Eye (tissue), 1 donor: ENCODE measurements at regions not wholly inside any gene's neighbourhood (a gene's known extent, or its start where the extent isn't known, plus 50 kb on each side); places are given as distances from the start of the nearest gene placed in this dataset.
"Not testable (repeated sequence)": the region's sequence is repeated elsewhere in the genome, so short reads cannot be mapped to it uniquely, and the experiment has no call there.

Experiments used
- DNase-seq: peaks from one replicate; pipeline ENCODE4 v3.0.0-alpha.2; 2015

DNA sequence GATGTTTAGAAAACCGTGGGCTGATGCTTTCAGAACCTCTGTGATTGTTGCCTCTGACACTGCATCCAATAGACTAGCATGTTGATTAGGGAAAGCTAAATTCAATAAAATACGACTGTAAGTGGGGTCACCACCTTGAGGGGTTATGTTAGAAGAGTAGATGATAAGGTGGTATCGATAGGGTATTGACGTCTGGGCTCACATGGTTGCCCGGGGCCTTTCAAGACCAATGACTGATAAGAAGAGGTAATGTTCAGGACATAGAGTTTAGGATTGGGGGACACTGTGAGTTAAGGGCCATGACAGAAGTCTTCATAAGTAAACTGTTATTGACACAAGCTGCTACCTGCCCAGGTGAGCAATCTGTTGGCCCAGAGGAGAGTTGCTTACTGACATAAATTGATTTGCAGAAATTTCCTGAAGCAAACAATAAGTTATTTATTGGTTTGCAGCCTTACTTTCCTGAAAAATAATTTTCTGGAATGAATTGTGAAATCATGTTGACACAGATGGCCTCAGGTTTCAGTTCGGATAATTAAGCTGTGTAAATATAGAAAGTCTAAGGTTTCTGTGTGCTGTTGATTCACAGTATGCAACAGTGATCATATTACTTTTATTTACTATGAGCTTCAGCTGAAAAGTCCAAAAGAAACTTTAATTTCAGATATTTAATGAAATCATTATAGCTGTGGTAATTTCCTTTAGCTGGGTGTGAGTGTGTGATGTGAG lies 289.9 kb upstream of the PRSS16 start:
- peak; percentile 22 for DNase-seq

DNA sequence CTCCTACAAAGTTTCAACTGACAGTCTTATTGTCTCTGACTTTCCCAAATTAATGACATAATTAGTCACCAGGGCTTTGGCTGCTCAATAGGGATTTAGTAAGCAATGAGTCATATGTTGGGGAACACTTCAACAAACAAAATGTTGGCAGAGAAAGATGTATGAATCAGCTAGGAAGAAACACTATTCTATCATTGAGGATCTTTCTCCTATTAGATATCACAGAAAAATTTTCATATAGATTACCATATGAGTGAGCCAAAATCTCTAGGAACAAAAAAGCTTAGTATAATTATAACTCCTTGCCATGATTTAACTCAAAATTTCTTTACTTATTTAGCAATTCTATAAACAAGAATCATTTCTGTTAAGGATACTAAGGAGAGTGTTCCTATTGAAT lies 286.3 kb upstream of the PRSS16 start:
- not testable (repeated sequence) for DNase-seq

DNA sequence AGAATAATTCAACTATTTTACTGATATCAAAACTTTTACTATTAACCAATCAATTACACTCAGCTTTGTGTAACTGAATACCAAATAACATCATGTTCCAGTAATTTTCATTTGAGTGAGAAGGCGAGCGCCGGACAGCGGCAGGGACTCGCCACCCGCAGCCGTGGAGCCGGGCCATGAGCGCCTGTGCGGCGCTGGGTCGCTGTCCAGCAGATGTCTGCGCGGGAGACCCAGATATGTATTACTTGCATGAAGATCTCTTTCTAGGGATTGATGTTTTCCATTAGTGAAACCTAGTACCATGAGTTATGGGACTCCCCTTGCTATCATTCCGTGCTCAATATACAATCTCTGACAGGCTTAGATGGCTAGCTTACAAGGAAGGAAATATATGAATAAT lies 245.1 kb upstream of the PRSS16 start:
- no peak for DNase-seq

DNA sequence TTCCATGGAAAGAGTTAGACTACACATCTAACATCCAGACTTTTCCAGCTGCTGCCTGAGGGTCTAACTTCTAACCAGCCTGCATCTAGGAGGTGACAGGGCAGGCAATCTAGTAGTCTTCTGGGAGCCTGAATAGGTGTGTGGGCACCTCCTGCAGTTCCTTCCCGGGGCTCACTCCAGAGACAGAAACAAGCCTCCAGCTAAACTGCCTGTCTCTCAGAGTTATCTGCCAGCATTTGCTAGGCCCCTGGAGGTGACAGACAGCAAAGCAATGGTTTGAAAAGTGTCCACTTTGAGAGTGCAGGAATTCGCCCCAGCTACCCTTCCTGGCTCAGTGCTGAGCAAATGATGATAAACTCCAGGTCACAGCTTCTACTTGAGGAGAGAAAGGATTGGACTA lies 240.5 kb upstream of the PRSS16 start:
- DNase-seq = no peak

DNA sequence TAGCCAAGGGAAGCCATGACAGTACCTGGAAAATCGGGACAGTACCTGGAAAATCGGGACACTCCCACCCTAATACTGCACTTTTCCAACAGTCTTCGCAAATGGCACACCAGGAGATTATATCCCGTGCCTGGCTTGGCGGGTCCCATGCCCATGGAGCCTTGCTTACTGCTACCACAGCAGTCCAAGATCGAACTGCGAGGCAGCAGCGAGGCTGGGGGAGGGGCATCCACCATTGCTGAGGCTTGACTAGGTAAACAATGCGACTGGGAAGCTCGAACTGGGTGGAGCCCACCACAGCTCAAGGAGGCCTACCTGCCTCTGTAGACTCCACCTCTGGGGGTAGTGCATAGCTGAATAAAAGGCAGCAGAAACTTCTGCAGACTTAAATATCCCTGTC lies 238.9 kb upstream of the PRSS16 start:
- not testable (repeated sequence) for DNase-seq

DNA sequence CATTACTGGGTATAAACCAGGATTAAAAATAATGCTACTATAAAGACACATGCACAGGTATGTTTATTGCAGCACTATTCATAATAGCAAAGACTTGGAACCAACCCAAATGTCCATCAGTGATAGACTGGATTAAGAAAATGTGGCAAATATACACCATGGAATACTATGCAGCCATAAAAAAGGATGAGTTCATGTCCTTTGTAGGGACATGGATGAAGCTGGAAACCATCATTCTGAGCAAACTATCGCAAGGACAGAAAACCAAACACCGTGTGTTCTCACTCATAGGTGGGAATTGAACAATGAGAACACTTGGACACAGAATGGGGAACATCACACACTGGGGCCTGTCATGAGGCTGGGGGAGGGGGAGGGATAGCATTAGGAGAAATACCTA lies 233.4 kb upstream of the PRSS16 start:
- not testable (repeated sequence) for DNase-seq

DNA sequence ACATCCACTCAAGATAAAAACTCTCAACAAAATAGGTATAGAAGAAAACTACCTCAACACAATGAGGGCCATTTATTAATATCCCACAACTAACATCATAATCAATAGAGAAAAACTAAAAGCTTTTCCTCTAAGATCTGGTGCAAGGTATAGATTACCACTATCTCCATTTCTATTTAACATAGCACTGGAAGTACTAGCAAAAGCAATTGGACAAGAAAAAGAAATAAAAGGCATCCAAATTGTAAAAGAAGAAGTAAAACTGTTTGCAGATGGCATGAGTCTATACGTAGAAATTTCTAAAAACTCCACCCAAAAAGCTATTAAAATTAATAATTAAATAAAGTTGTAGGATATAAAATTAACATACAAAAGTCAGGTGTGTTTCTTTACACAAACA lies 230.8 kb upstream of the PRSS16 start:
- no peak for DNase-seq

DNA sequence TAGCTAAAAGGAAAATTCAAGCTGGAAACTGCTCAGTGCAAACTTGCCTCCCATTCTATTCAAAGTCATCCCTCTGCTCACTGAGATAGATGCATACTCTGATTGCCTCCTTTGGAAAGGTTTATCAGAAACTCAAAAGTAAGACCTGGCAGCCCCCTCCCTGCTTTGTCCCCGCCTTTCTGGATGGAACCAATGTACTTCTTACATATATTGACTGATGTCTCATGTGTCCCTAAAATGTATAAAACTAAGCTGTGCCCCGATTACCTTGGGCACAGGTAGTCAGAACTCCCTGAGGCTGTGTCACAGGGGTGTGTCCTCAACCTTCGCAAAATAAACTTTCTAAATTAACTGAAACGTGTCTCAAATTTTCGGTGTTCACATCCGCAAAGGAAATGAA lies 229.1 kb upstream of the PRSS16 start:
- not testable (repeated sequence) for DNase-seq

DNA sequence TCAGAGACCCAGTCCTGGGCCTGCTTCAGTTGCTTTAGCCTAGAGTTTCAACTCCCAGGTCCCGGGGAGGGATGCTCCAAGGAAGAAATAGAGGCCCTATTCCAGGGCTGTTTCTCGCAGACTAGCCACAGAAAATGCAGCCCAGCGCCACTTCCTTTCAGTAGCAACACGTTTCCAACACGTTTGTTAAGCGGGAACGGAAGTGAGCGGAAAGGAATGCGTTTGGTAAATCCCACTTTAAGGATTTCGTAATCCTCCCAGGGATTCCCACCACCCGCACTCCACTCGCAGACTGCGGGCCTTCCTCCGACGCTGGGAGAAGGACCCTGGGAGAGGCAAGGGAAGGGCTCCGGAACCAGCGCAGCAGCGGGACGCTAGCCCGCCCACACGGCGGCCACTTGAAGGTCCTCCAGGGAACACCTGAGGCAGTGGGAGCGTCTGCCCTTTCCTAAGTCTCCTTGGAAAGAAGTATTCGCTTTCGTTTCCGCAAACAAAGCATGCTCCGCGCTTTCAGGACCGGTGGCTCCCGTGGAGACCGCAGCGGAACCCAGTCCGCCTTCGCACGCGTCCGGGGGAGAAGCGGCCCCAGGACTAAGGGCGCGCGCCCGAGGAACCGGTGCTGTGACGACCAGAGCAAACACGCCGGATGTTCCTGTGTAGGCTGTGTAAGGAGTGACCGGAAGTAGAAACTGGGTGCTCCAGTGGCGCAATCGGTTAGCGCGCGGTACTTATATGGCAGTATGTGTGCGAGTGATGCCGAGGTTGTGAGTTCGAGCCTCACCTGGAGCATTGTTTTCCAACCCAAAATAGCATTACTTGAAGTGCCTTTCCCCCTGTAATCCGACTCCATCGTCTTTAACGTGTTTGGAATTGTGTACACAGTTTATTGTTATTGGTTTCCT lies 227.6 kb upstream of the PRSS16 start:
- peak; percentile 96 for DNase-seq

DNA sequence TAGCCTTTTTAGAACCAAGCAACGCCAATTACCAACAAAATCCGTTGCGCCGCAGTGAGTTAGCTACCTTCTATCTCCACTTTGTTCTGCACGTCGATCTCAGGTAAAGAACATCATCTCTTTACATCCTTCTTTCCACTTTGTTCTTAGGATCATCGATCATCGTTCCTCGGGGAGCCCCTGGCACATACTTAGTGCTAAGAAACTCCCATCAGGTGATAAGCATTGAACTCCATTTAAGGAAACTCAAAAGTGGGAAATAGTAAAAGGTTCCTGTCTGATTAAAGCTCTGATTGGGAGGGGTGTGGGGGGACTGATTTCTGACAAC lies 227.0 kb upstream of the PRSS16 start:
- DNase-seq = no peak

DNA sequence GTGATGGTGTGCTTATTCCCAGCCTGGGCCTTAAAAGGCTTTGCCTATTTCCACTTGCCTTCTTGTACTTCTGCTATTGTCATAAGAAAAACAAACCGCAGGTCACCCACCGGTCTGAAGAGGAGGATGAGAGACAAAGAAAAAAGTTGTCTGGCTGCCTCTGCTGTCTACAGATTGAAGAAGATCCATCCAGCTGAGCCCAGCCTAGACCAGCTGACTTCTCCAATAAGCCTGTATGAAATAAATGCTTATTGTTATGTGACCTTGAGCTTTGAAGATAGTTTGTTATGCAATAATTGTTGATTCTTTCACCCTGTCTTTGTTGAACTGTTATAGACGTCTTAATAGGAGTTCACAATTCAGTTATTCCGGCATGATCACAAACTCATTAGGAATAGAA lies 223.8 kb upstream of the PRSS16 start:
- no peak for DNase-seq

DNA sequence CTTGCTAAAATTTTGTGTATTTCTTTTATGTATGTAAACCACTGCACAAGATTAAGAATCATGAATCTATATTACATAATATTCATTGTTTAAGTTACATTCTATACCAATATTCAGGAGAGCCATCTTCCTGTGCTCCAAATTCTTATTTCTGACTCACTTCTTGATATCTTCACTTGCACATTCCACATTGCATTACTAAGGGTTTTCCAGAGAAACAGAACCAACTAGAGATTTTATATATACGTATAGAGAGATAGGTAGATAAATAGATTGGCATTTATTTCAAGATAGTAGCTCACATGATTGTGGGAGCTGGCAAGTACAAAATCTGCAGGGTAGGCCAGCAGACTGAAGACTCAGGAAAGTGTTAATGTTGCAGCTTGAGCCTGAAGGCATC lies 222.2 kb upstream of the PRSS16 start:
- no peak for DNase-seq

DNA sequence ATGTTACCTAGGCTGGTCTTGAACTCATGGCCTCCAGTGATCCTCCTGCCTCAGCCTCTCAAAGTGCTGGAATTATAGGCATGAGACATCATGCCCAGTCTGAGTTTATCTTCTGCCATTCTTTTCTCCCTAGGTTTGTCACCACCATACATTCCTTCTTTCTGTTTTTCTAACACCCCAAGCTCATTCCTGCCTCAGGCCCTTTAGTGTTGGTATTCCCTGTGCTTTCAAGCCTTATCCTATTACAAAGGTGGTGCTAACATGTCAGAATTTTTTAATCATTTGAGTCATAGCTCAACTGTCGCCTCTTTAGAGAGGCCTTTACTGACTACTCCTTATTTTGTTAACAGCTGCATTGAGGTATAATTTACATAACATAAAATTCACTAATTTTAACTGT lies 221.1 kb upstream of the PRSS16 start:
- DNase-seq = no peak

DNA sequence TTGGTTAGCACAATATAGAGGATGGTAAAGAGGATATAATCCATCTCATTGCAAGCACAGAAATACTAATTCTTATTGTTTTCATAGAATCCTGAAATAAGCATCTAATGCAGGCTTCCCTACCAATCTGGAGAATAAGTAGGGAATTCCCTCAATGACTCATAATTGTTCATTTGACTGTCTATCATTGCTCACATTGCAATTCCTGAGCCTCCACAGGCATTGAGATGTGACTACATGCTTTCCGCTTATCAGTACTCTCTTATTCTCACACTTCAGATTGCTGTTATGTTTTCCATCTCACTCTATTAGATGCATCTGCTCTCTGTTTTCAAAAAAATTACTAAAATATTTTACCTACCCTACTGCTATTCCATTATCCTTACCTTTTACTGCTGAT lies 216.2 kb upstream of the PRSS16 start:
- no peak for DNase-seq

DNA sequence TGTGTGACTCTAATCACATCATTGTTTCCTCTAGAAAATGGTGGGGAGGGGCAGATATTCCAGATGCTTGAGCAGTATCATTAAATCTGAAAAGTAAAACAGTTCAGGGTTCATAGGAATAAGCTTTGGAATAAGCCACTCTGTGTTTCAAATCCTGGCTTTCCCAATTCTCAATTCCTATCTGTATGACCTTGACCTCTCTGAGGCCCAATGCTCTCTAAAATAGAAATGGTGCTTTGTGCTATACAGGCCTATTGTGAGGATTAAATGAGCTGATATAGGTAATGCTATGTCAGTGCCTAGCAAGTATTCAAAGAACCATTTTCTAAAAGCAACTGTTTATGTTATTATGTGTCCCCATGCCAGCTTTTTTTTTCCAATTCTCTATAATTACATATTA lies 209.0 kb upstream of the PRSS16 start:
- no peak for DNase-seq

DNA sequence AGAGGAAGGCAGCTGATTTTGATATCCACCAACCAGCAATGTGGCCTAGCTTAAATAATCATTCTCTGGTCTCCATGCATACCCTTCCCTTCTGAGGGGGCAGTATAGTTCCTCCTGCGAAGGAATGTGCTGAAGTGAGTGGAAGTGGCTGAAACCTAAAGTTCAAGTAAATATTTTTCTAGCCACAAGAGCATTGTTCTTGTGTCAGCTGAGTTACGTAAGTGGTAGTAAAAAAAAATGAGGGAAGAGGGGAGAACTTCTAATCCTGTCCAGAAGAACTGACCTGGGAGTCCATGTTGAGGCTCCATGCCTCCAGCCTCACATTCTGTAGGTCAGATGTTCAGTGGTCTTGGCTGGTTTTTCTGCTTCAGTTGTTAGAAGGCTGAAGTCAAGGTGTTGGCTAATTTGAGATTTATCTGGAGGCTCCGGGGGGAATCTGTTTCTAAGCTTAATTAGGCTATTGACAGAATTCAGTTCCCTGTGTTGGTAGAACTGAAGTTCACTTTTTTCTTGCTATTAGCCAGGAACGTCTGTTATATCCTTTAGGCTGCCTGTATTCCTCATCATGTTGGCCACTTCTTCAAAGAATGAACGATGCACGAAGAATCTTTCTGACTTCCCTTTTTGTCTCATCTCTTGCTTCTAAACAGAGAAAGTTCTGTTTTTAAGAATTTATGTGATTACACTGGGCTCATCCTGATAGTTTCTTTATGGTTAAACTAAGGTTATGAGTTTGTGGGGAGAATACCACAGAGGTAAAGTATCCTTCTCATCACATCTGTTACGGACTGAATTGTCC lies 207.1 kb upstream of the PRSS16 start:
- no peak for DNase-seq

DNA sequence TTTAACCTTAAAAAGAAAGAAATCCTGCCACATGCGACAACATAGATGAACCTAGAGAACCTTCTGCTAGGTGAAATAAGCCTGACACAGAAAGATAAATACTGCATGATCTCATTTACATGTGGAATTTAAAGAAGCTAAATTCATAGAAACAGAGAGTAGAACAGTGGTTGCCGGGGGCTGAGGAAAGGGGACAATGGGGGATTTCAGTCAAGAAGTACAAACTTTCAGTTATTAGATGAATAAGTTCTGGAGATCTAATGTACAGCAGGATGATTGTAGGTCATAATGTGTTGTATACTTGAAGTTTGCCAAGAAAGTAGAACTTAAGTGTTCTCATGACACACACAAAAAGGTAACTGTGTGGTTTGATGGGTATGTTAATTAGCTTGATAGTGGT lies 204.3 kb upstream of the PRSS16 start:
- DNase-seq = no peak

DNA sequence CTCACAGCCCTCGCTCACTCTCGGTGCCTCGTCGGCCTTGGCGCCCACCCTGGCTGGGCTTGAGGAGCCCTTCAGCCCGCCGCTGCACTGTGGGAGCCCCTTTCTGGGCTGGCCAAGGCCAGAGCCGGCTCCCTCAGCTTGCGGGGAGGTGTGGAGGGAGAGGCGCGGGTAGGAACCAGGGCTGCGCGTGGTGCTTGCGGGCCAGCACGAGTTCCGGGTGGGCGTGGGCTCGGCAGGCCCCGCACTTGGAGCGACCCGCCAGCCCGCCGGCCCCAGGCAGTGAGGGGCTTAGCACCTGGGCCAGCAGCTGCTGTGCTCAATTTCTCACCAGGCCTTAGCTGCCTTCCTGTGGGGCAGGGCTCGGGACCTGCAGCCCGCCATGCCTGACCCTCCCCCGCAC lies 202.4 kb upstream of the PRSS16 start:
- not testable (repeated sequence) for DNase-seq

DNA sequence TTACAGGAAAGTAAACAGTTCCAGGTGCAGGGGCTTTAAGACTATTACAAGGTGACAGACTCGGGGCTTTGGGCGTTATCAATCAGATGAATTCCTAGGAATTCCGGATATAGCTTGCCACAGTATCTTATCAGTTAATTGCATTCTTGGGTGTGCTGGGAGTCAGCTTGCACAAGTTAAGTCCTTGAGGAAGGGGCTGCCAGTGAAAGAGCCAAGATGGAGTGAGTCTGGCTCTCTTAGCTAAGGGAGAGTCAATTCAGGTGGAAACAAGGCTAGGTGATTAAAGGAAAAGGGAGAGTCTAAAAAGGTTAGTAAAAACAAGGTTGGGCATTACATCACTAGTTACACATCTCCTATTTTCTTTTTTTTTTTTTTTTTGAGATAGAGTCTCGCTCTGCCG lies 199.8 kb upstream of the PRSS16 start:
- DNase-seq = not testable (repeated sequence)

DNA sequence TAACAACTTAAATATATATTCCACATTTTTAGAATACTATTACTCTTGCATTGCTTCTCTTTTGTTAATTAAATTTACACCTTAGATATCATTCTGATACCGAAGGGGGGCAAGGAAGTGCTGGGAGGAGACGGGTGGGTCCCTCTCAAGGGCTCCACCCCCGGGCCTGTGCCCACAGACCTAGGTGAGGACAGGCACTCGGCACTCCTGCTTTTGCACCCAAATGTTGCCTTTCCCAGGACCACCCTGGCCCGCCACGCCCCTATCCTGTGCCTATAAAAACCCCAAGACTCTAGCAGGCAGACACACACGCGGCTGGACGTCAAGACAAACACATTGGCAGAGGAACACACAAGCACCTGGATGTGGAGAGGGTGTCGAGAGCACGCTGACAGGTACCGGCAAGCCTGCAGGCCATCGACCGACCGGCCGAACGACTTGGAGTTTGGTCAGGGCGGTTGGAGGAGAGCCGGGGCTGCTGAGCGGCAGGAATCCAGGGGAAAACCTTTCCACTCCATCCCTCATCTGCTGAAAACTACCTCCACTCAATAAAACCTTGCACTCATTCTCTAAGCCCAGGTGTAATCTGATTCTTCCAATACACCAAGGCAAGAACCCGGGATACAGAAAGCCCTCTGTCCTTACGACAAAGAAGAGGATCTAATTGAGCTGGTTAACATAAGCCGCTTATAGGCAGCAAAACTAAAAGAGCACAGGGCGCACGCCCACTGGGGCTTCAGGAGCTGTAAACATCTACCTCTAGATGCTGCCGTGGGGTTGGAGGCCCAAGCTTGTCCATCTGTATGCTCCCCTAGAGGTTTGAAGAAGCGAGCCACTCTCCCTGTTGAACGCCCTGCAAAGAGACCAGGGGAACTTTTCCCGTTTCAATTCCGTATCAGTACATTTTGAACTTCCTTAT lies 197.4 kb upstream of the PRSS16 start:
- DNase-seq = peak; percentile 5

DNA sequence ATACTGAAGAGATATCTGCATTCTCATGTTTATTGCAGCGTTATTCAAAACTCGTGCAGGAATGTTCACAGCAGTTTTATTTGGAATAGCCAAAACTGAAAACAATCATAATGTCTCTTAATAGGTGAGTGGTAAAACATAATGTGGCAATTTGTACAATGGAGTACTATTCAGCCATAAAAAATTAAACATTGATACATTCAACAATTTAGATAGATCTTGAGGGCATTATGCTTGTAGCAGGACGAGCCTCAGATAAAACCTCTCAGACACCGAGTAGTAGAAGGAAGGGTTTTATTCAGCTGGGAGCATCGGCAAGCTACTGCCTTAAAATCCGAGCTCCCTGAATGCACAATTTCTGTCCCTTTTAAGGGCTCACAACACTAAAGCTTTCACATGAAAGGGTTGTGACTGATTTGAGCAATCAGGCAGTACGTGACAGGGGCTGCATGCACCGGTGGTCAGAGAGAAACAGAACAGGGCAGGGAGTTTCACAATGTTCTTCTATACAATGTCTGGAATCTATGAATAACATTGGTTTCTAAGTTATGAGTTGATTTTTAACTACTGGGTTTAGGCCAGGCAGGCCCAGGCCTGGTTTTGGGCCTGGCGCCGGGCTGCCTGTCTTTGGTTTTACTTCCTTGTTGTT lies 195.3 kb upstream of the PRSS16 start:
- DNase-seq = not testable (repeated sequence)

DNA sequence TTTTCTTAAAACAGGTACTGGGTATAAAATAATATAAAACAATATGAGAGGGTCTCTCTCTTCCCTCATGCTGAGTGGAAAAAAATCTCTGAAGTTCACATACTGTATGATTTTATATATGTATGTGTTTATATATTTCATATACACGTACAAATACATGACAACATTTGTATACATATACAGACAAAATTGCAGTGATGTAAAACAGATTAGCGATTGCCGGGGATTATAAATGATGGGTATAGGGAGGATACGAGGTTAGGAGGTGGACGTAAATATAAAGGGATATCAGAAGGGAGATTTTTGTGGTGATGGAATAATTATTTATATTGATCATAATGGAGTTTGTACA lies 194.8 kb upstream of the PRSS16 start:
- no peak for DNase-seq
